GM19467 (cell line): ENCODE measurements at regions not wholly inside any gene's neighbourhood (a gene's known extent, or its start where the extent isn't known, plus 50 kb on each side); places are given as distances from the start of the nearest gene placed in this dataset.

Experiments used
- ATAC-seq: cut with Tn5 transposase; IDR thresholded peaks from one replicate; pipeline ENCODE4 v1.9.1; 2021; ENCODE audit warnings: mild to moderate bottlenecking, moderate library complexity; ENCODE audit not compliant: unreplicated experiment

DNA sequence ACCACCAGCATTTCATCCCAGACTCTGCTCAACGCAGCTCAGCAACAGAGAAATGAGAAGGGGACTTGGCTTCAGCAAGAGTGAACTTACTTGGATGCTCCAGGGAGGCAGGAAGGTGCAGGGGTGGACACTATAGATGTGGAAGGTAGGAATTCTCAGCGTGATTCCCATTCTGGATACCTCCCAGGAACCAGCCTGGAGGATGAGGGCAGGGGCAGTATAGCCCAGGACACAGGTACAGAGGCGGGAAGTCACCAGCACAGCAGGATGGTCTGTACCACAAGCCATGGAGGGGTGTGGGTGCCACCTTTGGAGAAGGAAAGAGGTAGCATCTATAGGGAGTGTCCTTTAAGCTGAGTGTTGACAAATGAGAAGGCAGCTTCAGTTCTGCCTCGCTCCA, 1275.2 kb downstream of the TBC1D22A start:
- ATAC-seq: no peak

DNA sequence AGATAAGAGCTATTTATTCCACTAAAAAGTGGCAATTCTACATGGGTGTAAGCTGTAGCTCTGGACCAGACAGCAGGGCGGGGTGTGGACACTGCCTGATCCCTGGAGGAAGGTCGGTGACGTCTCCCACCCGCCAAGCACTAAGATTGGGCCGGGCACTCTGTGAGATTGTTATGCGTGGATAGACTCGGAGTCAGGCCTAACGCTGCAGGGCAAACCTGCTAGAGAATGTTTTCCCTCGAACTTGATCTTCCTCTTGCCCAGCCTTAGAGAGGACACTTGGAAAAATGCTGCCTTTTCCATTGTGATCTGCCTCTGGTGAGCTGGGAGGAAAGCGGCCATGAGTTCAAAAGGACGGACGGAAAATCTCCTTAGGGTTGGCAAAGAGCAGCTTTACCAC, 1273.4 kb downstream of the TBC1D22A start:
- ATAC-seq: no peak

DNA sequence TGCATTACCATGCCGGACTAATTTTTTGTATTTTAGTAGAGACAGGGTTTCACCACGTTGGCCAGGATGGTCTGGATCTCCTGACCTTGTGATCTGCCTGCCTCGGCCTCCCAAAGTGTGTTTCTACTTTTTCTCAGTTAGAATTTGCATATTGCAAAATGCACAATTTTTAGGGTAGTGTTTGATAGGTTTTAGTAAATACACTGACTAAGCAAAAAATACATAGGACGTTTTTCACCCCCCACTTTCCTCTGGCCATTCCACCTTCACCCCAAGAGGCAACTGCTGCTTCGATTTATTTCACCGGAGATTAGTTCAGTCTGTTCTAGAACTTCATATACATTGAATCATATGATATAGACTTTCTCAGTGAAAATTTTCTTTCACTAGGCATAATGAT, 1269.1 kb downstream of the TBC1D22A start:
- ATAC-seq: no peak

DNA sequence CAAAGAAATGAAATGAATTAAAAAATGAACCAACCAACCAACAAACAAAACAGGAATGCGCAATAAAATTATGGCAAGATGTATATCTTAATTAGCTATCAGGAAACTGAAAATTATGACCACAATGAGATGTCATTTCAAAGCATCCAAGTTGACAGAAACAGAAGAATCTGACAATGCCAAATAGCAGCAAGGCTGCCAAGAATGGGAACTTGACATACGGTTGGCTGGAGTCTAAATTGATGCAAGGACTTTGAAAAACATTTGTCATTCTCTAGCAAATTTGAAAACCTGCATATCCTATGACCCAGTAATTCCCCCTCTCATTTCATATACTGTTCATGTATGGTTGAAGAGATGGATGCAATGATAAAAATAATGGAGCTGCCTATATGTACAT, 1262.6 kb downstream of the TBC1D22A start:
- ATAC-seq: no peak

- no peak for ATAC-seq
Measured at GRCh38 chr22:48021991-48022401, 1259.5 kb downstream of the TBC1D22A start.

- no peak for ATAC-seq
Measured at GRCh38 chr22:48018346-48018745, 1255.9 kb downstream of the TBC1D22A start.

DNA sequence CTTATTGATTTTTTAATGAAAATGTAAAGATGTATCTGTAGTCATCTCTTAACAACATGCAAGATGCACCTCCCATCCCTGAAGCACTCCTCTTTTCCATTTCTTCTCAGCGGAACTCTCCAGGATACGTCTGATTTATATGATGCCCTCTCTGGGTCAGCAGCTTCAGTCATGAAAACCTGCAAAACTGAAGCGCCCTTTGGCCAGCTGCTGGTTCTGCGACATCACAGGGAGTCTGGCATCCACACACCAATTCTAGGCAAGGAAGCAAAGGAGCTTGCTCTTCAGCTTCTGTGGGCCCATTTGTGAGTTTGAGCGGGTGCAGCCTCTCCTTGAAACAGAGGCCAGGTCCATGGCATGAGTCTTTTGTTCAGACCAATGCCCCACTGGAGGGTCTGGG, 1253.3 kb downstream of the TBC1D22A start:
- ATAC-seq: no peak

DNA sequence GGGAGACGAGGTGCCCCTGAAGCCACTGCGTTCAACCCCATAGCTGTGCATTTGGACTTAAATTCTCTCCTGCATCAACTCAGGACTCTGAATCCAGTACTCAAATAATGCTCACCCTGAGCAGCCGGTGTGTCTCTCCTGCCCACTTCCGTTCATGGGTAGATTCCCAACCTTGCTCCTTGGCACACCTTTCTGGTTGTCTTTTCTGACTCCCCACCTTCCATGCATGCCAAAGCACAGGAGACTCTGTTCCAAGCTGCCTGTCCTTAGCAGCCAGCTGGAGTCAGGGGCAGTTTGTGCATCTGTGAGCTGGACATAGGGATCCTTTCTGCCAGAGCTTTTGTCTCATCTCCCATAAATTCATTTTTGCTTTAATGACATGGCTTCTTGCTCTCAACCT, 1242.5 kb downstream of the TBC1D22A start:
- ATAC-seq: no peak

DNA sequence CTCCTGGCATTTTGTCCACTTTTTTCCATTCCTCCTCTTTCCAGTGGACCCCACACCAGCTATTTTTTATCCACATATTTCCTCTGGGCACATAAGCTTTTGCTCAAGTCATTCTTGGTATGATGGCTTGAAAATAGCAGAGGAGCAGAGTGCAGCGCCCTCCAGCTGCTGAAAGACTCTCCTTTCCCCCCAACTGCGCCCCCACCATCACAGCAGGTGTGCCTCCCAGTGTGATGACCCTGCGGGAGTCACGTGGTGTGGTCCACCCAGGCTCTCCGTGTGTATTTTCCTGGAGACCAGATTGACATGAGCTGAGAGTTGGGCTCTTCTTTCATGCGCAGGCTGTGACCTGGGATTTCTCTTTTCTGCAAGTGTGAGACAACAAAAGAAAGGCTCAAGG, 1241.6 kb downstream of the TBC1D22A start:
- ATAC-seq: no peak

DNA sequence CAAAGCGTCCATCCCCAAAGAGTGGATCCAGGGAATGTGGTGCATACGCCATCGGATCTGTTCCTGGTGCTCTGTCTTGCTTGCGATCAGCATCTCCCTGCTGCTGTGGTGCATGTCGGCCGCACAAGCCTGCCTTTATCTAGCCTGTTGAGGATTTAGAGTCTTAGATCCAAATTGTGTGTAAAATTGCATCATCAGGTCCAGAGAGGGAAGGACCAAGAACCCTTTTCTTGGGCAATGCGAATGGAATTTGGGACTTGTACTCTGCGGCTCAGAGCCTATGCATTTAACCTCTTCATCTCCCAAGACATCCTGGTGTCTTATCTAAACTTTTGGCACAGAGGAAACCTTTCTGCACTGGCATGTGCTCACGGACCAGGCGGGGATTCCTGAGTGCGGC, 1238.7 kb downstream of the TBC1D22A start:
- ATAC-seq: no peak

- no peak for ATAC-seq
Measured at GRCh38 chr22:47997612-47998011, 1235.2 kb downstream of the TBC1D22A start.

DNA sequence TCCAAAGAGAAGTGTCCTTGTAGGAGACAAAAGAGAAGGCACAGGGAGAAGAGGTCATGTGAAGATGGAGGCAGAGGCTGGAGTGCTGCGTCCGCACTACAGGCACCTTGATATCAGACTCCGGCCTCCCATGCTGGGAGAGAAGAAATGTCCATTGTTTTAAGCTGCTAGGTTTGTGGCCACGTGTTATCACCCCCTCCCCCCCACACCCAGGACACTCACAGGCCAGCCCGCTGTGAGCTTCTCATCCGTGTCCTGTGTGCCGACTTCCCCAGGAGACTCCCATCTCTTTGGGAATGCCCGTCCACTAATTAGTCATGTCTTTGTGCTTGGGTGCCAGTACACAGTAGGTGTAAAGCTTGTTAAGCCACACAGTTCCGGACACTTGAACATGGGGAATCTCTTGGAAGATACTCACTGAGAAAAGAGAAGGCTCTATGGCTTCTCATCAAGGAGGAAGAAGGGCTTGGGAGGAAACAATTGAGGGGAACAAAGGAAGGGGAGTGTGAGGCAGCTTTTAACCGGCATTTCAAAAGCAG, 1234.7 kb downstream of the TBC1D22A start:
- ATAC-seq: no peak

GRCh38 chr22:47996446-47996857, 1234.0 kb downstream of the TBC1D22A start:
- no peak for ATAC-seq

DNA sequence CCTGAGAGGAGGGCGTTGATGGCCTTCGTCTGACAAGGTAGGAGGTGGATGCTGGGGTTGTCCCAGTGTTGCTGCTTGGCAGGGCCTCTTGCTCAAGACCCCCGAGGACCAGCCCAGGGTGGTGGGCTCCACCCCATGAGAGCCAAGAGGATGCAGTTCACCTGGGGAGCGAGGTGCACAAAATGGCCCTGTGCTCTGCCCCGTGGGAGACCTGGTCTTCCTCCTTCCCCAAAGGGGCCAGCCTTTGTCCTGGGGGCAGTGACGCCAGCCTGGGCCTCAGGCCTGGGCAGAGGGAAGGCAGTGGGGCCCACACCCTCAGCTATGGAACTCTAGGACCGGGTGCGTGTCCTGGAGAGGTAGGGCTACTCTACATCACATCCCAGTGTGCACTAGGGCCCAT, 1233.3 kb downstream of the TBC1D22A start:
- no peak for ATAC-seq

- no peak for ATAC-seq
Measured at GRCh38 chr22:47995264-47995627, 1232.8 kb downstream of the TBC1D22A start.

DNA sequence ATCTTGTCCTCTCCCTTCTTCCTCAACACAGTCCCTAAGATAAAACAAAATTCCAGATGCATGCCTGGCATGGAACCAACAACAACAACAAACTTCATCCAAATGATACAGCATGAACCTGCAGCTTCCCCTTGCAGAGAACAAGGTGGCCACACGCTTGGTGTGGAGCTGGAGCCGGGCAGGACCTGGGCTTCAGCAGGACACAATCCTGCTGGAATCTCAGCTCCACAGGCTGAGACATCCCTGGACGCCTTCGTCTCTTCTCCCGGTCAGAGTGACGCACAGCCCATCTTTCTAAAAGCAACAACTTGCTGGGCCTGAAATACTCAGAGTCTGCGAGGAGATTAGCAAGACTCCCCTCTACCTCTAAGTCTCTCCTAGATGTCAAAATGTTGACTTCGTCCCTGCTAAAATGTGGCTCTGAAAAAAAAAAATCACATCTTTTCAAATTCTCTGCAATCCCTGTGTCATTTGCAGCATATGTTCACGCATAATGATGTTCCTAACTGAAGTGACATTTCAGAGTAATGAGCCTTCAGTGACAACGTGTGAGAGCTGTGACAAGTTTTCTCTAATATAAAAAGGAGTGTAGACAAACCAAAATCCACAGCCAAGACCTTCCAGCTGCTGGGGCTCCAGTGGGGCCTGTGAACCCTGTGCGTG, 1232.3 kb downstream of the TBC1D22A start:
- no peak for ATAC-seq

GRCh38 chr22:47994045-47994444, 1231.6 kb downstream of the TBC1D22A start:
- no peak for ATAC-seq

DNA sequence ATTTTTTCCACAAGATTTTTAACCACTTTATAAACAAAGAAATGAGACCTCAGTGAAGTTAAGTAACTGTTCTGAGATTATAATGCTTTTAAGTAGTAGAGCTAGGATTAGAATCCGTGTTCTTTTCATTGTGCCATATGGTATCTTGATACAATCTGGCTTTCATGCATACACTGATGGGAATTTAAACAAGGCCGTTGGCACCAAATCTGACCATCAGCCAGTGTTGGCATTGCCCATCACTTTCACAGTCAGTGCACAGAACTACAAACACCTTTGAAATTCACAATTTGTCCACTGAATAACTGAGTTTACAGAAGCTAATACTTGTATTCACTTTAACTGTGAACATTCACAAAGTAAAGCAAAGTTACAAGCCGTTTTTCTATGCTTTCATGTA, 1228.0 kb downstream of the TBC1D22A start:
- no peak for ATAC-seq

DNA sequence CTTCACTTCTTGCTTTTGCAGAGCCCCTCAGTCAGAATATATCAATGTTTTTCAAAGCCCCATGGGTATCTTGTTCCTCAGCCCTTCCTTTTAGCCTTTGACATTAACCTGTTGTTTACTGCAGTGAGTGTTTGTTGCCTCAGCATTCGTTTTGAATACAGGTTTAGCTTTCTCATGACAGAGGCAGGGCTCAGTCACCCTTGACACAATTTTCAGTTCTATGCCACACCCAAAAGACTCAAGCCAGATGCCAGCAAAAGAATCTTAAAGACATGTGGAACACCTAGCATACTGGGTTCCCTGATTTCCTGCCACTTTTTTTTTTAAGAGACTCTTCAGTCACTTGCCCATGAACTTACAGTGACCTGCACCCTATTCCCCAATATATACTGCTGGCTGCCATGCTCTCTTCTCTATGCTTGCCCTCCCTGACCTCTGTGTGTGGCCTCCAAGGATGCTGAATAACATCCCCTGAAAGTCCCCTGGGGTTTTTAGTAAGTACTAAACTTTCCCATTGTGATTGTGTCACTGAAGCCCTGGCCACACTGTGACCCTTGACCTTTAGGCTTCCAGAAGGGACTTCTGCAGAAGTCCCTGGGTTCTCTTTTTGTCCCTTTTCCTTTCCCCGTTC, 1225.5 kb downstream of the TBC1D22A start:
- ATAC-seq: no peak

GRCh38 chr22:47976219-47976618, 1213.8 kb downstream of the TBC1D22A start:
- no peak for ATAC-seq

DNA sequence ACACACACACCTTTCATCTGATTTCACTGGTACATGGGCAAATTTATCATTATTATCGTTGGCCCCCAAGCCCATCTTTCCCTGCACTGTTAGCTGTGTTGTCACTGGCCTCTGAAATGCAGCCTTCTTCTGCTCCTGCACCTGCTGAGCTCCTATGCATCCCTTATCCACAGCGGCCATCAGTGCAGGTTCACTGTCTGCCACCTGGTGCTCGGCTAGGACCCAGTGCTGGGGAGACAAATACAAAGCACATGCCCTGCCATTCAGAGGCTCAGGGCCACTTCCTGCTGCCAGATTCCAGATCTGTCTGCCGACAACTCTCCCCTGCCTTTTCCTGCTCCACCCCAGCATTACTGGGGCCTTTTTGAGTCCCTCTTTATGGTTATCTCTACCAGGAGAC, 1205.4 kb downstream of the TBC1D22A start:
- ATAC-seq: no peak

- ATAC-seq: no peak
Measured at GRCh38 chr22:47966316-47966715, 1203.9 kb downstream of the TBC1D22A start.

DNA sequence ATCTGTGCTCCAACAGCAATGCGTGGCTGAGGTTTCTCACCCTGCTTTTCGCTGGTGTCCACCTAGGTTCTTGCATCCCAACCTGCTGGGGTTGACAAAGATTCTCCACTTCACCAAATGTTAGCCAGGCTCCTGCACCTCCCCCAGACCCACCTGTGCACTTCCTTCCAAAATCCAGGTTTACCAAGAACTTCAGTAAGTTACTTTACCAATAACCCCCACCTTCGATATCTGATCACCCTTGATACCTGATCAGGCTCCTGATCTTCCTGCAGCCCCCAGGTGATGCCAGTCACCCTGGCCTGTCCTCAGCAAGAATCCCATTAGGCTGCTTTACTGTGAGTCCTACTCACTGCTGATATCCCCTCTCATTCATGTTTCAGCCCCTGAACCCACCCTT, 1203.4 kb downstream of the TBC1D22A start:
- no peak for ATAC-seq
